ENCODE measurements at regions not wholly inside any gene's neighbourhood (a gene's known extent, or its start where the extent isn't known, plus 50 kb on each side); places are given as distances from the start of the nearest gene placed in this dataset.
"Not testable (repeated sequence)": the region's sequence is repeated elsewhere in the genome, so short reads cannot be mapped to it uniquely, and the experiment has no call there.

- DNase-seq, result peak; percentile 31
Observed at GRCh38 chr7:150047329-150047728, 173.6 kb downstream of the ATP6V0E2 start.

DNA sequence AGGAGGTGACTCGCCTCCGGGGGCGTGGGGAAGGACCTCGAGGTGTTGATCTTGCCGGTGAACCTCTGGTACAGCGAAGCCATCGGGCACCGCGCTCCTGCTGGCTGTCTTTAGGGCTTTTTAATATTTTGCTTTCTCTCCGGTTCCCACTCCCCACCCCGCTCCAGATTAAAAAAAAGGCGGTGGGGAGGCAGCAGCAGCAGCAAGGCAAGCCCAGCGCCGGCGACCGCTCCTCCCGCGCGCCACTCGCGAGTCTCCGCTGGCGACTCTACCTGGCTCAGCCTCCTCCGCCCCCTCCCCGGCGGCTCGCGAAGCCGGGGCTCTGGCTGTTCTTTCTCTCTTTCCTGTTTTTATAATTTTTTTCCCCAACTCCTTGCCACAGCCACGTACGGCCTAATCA, 174.0 kb downstream of the ATP6V0E2 start:
- DNase-seq, result not testable (repeated sequence)

- DNase-seq, result not testable (repeated sequence)
Observed at GRCh38 chr7:150048244-150049011, 174.7 kb downstream of the ATP6V0E2 start.

- DNase-seq, result peak; percentile 76
Observed at GRCh38 chr7:150049012-150049655, 175.4 kb downstream of the ATP6V0E2 start.

- DNase-seq, result not testable (repeated sequence)
Observed at GRCh38 chr7:150053396-150053795, 179.6 kb downstream of the ATP6V0E2 start.

- DNase-seq, result not testable (repeated sequence)
Observed at GRCh38 chr7:150054242-150054641, 180.5 kb downstream of the ATP6V0E2 start.

- DNase-seq, result not testable (repeated sequence)
Observed at GRCh38 chr7:150060259-150061221, 186.8 kb downstream of the ATP6V0E2 start.

DNA sequence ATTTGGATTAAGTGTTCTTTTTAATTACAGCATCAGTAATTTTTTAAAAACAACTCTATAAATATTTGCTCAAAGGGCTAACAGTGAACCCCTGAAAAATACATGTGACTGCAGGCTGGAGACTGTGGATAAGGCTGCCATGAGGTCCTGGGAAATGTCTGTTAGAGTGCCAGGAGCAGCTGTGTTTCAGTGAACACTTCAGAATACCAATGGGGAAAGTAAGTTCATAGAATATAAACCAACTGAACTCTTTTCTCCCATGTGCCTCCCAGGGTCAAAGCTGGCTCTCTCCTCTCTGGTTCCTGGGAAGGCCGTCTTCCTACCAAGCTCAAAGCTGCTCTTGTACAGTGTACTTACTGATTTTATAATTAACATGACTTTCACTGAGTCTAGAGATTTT, 189.4 kb downstream of the ATP6V0E2 start:
- DNase-seq, result not testable (repeated sequence)

GRCh38 chr7:150069555-150070313, 196.0 kb downstream of the ATP6V0E2 start:
- DNase-seq, result not testable (repeated sequence)

DNA sequence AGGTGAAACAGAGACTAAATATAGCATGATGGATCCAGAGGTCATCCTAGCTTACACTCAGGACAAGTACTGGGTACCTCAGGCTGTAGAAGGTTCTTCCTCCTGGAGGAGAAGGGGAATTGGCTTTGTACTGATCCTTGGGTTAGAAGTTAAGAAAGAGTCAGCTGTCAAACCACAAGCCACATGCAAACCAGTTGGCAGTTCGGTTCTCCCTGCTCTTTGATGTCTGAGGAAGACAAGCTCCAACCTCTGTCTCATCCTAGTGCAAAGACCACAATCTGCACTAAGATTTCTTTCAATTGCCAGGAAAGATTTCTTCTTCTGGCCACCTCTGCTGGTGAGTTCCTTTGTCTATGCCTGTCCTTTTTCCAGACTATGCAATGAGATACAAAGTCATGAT, 203.8 kb downstream of the ATP6V0E2 start:
- not testable (repeated sequence) for DNase-seq

DNA sequence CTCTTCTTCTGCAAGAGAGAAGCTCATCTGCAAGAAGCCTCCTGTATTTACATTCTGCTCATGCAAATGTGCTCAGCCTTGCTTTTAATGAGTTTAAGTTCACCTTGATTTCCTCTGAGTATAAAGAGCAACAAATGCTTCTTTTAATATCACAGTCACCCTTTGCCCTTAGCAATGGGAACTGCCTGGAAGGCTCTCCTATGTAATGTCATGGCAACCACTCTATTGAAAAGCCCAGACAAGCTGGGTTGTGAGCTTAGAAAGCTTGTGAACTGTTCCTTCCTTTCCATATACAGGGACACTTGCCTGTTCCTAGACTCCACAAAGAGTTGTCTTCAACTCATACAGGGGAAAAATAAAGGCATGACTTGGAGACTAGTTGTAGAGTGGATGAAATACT, 208.1 kb downstream of the ATP6V0E2 start:
- DNase-seq, result not testable (repeated sequence)

DNA sequence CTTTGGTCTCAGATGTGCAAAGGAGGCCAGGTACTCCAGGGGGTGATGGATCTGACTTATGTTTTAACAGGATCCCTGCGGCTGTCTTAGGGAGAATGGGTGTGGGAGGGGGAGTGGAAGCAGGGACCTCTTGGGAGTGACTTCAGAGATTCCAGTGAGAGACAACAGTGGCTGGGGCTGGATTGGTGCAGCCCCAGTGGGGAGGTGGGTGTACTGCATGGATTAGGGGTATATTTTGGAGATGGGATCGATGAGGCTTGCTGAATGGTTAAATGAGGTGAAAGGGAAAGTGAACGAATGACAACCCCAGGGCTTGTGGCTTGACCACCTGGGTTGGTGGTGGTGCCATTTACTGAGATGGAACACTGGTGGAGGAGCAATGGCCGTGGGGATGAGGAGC, 211.0 kb downstream of the ATP6V0E2 start:
- DNase-seq, result not testable (repeated sequence)

GRCh38 chr7:150087478-150087877, 213.7 kb downstream of the ATP6V0E2 start:
- not testable (repeated sequence) for DNase-seq

- DNase-seq, result not testable (repeated sequence)
Observed at GRCh38 chr7:150089139-150089538, 215.4 kb downstream of the ATP6V0E2 start.

DNA sequence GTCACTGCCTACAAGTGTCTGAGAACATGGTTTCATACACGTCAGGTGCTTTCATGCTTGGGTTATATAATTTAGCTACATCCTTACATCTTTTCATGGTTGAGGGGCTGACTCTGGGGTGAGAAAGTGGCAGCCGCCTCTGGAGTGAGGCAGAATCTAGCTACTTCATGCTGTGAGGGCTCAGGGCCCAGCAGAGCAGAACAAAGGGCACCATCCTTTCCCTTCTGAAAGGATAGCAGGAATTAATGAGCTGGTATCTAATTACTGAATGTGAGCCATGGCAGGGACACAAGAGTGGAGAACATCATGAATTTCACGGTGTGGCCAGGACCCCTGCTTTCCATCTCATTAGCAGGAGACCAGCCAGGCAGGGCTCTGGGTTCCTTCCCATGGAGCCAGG, 217.0 kb downstream of the ATP6V0E2 start:
- DNase-seq, result not testable (repeated sequence)

- DNase-seq, result not testable (repeated sequence)
Observed at GRCh38 chr7:150093897-150094296, 220.1 kb downstream of the ATP6V0E2 start.

- not testable (repeated sequence) for DNase-seq
Observed at GRCh38 chr7:150096213-150096994, 222.6 kb downstream of the ATP6V0E2 start.

- DNase-seq, result not testable (repeated sequence)
Observed at GRCh38 chr7:150098592-150098991, 224.6 kb upstream of the LRRC61 start.

- not testable (repeated sequence) for DNase-seq
Observed at GRCh38 chr7:150101282-150101681, 221.9 kb upstream of the LRRC61 start.

DNA sequence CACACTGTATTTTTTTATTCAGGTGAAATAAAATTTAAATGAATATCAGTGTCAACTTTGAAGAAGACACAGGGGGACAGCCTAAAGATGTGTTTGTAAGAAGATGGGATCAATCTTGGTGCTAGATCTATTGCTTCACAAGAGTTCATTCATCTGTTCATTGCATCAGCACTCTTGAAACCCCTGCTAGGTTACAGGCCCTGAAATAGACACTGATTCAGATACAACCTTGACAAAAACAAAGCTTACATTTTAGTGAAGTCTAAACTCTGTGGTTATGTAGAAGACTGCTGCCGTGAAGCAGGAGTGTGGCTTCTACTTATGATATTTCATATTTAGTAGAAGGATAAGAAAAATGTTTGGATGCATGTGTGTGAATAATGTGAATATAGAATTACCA, 215.9 kb upstream of the LRRC61 start:
- DNase-seq, result not testable (repeated sequence)

DNA sequence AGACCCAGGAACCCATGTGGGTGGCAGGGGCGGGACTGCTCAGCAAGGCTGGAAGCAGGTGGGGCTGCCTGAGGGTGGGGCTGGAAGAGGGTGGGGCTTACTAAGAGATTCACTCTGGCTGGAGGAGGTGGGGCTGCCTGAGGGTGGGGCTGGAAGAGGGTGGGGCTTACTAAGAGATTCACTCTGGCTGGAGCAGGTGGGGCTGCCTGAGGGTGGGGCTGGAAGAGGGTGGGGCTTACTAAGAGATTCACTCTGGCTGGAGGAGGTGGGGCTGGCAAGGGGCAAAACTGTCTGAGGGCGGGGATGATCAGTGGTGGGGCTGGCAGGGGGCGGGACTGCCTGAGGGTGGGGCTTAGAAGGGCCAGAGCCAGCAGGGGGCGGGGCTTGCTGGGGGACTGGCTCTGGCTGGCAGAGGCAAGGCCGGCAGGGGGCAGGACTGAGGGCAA, 212.8 kb upstream of the LRRC61 start:
- DNase-seq, result not testable (repeated sequence)
